Mesenchymal stem cell (in vitro differentiated cells and primary cell): ENCODE measurements at regions not wholly inside any gene's neighbourhood (a gene's known extent, or its start where the extent isn't known, plus 50 kb on each side); places are given as distances from the start of the nearest gene placed in this dataset.

ENCODE experiments used
- DNase-seq: peaks from one replicate; pipeline ENCODE4 v3.0.0-alpha.2; 2013
- H2AFZ ChIP-seq: one replicate; pipeline ENCODE4 v1.6.1; 2013; ENCODE audit warnings: low read depth, mild to moderate bottlenecking, control low read depth, inconsistent platforms, low read length, moderate library complexity
- H2AK5ac ChIP-seq: 2 replicates; pipeline ENCODE4 v1.6.1; 2013; ENCODE audit warnings: low read length, moderate library complexity, mild to moderate bottlenecking, inconsistent platforms; ENCODE audit not compliant: severe bottlenecking
- H2BK120ac ChIP-seq: one replicate; pipeline ENCODE4 v1.6.1; 2013; ENCODE audit warnings: low read depth, mild to moderate bottlenecking, inconsistent platforms, low read length, moderate library complexity
- H2BK12ac ChIP-seq, 2 experiments: one replicate each; pipeline ENCODE4 v1.6.1; 2013; ENCODE audit warnings: inconsistent platforms in 2 of 2, low read length in 2 of 2, mild to moderate bottlenecking in 2 of 2, moderate library complexity in 2 of 2, control low read depth in 1 of 2
- H2BK15ac ChIP-seq: one replicate; pipeline ENCODE4 v1.6.1; 2013; ENCODE audit warnings: mild to moderate bottlenecking, low read depth, inconsistent platforms; ENCODE audit not compliant: poor library complexity, severe bottlenecking
- H2BK5ac ChIP-seq: 2 replicates; pipeline ENCODE4 v1.6.1; 2013; ENCODE audit warnings: low read depth, mild to moderate bottlenecking, low read length, control low read depth, inconsistent platforms; ENCODE audit not compliant: poor library complexity, severe bottlenecking
- H3K14ac ChIP-seq, 2 experiments: one replicate each; pipeline ENCODE4 v1.6.1; 2013; ENCODE audit warnings: inconsistent platforms in 2 of 2, low read length in 2 of 2, control low read depth in 1 of 2, mild to moderate bottlenecking in 1 of 2, moderate library complexity in 1 of 2
- H3K18ac ChIP-seq, 2 experiments: one replicate each; pipeline ENCODE4 v1.6.1; 2013; ENCODE audit warnings: inconsistent platforms in 2 of 2, low read length in 2 of 2, control low read depth in 1 of 2, low read depth in 1 of 2, mild to moderate bottlenecking in 1 of 2
- H3K23ac ChIP-seq, 2 experiments: one replicate each; pipeline ENCODE4 v1.6.1; 2013; ENCODE audit warnings: inconsistent platforms in 2 of 2, low read length in 2 of 2, mild to moderate bottlenecking in 2 of 2, moderate library complexity in 2 of 2, control low read depth in 1 of 2
- H3K27ac ChIP-seq: 2 replicates; pipeline ENCODE4 v1.5.1; 2013; ENCODE audit warnings: mild to moderate bottlenecking, moderate library complexity, low read length, control low read depth, inconsistent platforms; ENCODE audit not compliant: poor library complexity, severe bottlenecking
- H3K27me3 ChIP-seq, 2 experiments: 2 replicates each; pipeline versions ENCODE4 v1.6.1 to v1.7.0; 2013; ENCODE audit warnings: low read length in 2 of 2, mild to moderate bottlenecking in 2 of 2, moderate library complexity in 2 of 2, control low read depth in 1 of 2, inconsistent platforms in 1 of 2; ENCODE audit not compliant: control insufficient read depth in 1 of 2, insufficient read depth in 1 of 2
- H3K36me3 ChIP-seq, 2 experiments: 2 replicates each; pipeline versions ENCODE4 v1.6.1 to v1.7.0; 2013; ENCODE audit warnings: low read length in 2 of 2, control low read depth in 1 of 2, inconsistent platforms in 1 of 2, low read depth in 1 of 2, mild to moderate bottlenecking in 1 of 2; ENCODE audit not compliant: insufficient read depth in 2 of 2, control insufficient read depth in 1 of 2
- H3K4ac ChIP-seq, 2 experiments: one replicate each; pipeline ENCODE4 v1.6.1; 2013; ENCODE audit warnings: inconsistent platforms in 2 of 2, low read length in 2 of 2, mild to moderate bottlenecking in 2 of 2, moderate library complexity in 2 of 2, control low read depth in 1 of 2, low read depth in 1 of 2
- H3K4me1 ChIP-seq: 2 replicates; pipeline ENCODE4 v1.6.1; 2013; ENCODE audit warnings: low read depth, low read length, control low read depth; ENCODE audit not compliant: control insufficient read depth, insufficient read depth
- H3K4me2 ChIP-seq: 2 replicates; pipeline ENCODE4 v1.6.1; 2013; ENCODE audit warnings: low read length, mild to moderate bottlenecking, inconsistent platforms; ENCODE audit not compliant: poor library complexity, severe bottlenecking
- H3K4me3 ChIP-seq, 2 experiments: 2 replicates each; pipeline versions ENCODE4 v1.5.1 to v1.7.0; 2013; ENCODE audit warnings: low read length in 2 of 2, mild to moderate bottlenecking in 2 of 2, control low read depth in 1 of 2, low read depth in 1 of 2; ENCODE audit not compliant: insufficient read depth in 1 of 2
- H3K79me1 ChIP-seq: replicated peaks from 2 replicates; pipeline ENCODE4 v1.6.1; 2013; ENCODE audit warnings: mild to moderate bottlenecking, control low read depth, low read length, inconsistent platforms; ENCODE audit not compliant: poor library complexity, severe bottlenecking
- H3K9ac ChIP-seq: 2 replicates; pipeline ENCODE4 v1.7.0; 2013; ENCODE audit warnings: mild to moderate bottlenecking, low read length, moderate library complexity
- H3K9me3 ChIP-seq: 2 replicates; pipeline ENCODE4 v1.7.0; 2013; ENCODE audit warnings: mild to moderate bottlenecking, low read length; ENCODE audit not compliant: control insufficient read depth
- H4K8ac ChIP-seq: one replicate; pipeline ENCODE4 v1.6.1; 2013; ENCODE audit warnings: inconsistent platforms, mild to moderate bottlenecking, low read length, moderate library complexity
- H4K91ac ChIP-seq: one replicate; pipeline ENCODE4 v1.6.1; 2013; ENCODE audit warnings: mild to moderate bottlenecking, low read length, inconsistent platforms
- WGBS: methylation state at CpG from one replicate; pipeline ENCODE4 v1.1.7; 2013; ENCODE audit warnings: mixed read lengths; 5-methylcytosine and 5-hydroxymethylcytosine counted together

GRCh38 chr2:12155303-12156051 is 409.0 kb downstream of the LPIN1 start:
- peak overlapping the region; percentile 15 for H3K27ac ChIP-seq
- no peak overlapping the region for H2BK15ac ChIP-seq
- H2BK5ac ChIP-seq, result no peak overlapping the region
- peaks cover 2% of the 10 kb centered on the region for H3K4me1 ChIP-seq
- no peak overlapping the region for H3K14ac ChIP-seq
- H4K8ac ChIP-seq, result peak overlapping the region; percentile 21
- no peaks in the 10 kb centered on the region for H3K36me3 ChIP-seq
- 5% methylated on average over 6 of the region's 6 CpGs for WGBS
- peak; percentile 86 for DNase-seq
- no peak overlapping the region for H2AFZ ChIP-seq
- no peaks in the 10 kb centered on the region for H3K27me3 ChIP-seq
- H3K4me3 ChIP-seq, result no peak overlapping the region
- peak overlapping the region; percentile 19 to 20 for H3K4ac ChIP-seq
- H3K18ac ChIP-seq, result peak overlapping the region; percentile 7 to 16
- H2AK5ac ChIP-seq, result no peak overlapping the region
- H2BK120ac ChIP-seq, result peak overlapping the region; percentile 71
- no peaks in the 10 kb centered on the region for H3K9me3 ChIP-seq
- H2BK12ac ChIP-seq, result peak overlapping the region; percentile 22 to 33
- peak overlapping the region; percentile 39 for H3K9ac ChIP-seq
- no peak overlapping the region for H4K91ac ChIP-seq
- no peak overlapping the region for H3K4me2 ChIP-seq
- no peaks in the 10 kb centered on the region for H3K79me1 ChIP-seq
- H3K23ac ChIP-seq, result no peak overlapping the region

- Histone ChIP-seq H3K23ac (no peak overlapping the region), H4K91ac (peak overlapping the region; percentile 6), H3K4ac (peak overlapping the region in 1 of 2 experiments; percentile 87), H2AFZ (no peak overlapping the region), H3K36me3 (no peaks in the 10 kb centered on the region), H2BK120ac (no peak overlapping the region), H3K4me2 (no peak overlapping the region), H2BK5ac (no peak overlapping the region), H3K27ac (no peak overlapping the region), H3K9me3 (no peaks in the 10 kb centered on the region), H3K79me1 (no peaks in the 10 kb centered on the region), H3K14ac (no peak overlapping the region), H3K4me3 (no peak overlapping the region), H3K27me3 (no peaks in the 10 kb centered on the region), H2AK5ac (no peak overlapping the region), H3K4me1 (peaks cover 2% of the 10 kb centered on the region), H2BK15ac (no peak overlapping the region), H3K9ac (peak overlapping the region; percentile 39), H3K18ac (peak overlapping the region; percentile 11 to 48), H2BK12ac (peak overlapping the region in 1 of 2 experiments; percentile 73), H4K8ac (no peak overlapping the region)
- no peak for DNase-seq
- WGBS, result 100% methylated on average over 3 of the region's 4 CpGs
Observed at GRCh38 chr2:12156349-12156748, 409.9 kb downstream of the LPIN1 start.

- WGBS, result 41% methylated on average over 1 of the region's 1 CpG
- Histone ChIP-seq H2AFZ (no peak overlapping the region), H2BK120ac (no peak overlapping the region), H3K27ac (no peak overlapping the region), H2BK5ac (no peak overlapping the region), H4K8ac (peak overlapping the region; percentile 61), H2BK15ac (no peak overlapping the region), H2BK12ac (peak overlapping the region; percentile 17 to 97), H3K9ac (no peak overlapping the region), H3K27me3 (no peaks in the 10 kb centered on the region), H3K9me3 (no peaks in the 10 kb centered on the region), H3K4me3 (no peak overlapping the region), H3K36me3 (no peaks in the 10 kb centered on the region), H3K4ac (no peak overlapping the region), H3K23ac (no peak overlapping the region), H3K14ac (no peak overlapping the region), H3K4me1 (no peaks in the 10 kb centered on the region), H2AK5ac (no peak overlapping the region), H3K18ac (peak overlapping the region; percentile 18 to 81), H3K79me1 (no peaks in the 10 kb centered on the region), H3K4me2 (no peak overlapping the region), H4K91ac (peak overlapping the region; percentile 98)
- DNase-seq, result no peak
Observed at GRCh38 chr2:12161085-12161484, 414.7 kb downstream of the LPIN1 start.

- H4K8ac ChIP-seq, result peak overlapping the region; percentile 60
- H2BK12ac ChIP-seq, result peak overlapping the region; percentile 57 to 83
- no peak for DNase-seq
- no peak overlapping the region for H3K4me2 ChIP-seq
- no peaks in the 10 kb centered on the region for H3K36me3 ChIP-seq
- H2BK15ac ChIP-seq, result peak overlapping the region; percentile 52
- no peak overlapping the region for H2AFZ ChIP-seq
- no peaks in the 10 kb centered on the region for H3K9me3 ChIP-seq
- H2BK120ac ChIP-seq, result peak overlapping the region; percentile 61
- peak overlapping the region in 1 of 2 experiments; percentile 55 for H3K14ac ChIP-seq
- no peaks in the 10 kb centered on the region for H3K79me1 ChIP-seq
- H2BK5ac ChIP-seq, result no peak overlapping the region
- H3K27ac ChIP-seq, result no peak overlapping the region
- H3K4ac ChIP-seq, result peak overlapping the region in 1 of 2 experiments; percentile 61
- WGBS, result 97% methylated on average over 9 of the region's 12 CpGs
- H3K18ac ChIP-seq, result peak overlapping the region; percentile 41 to 70
- H4K91ac ChIP-seq, result peak overlapping the region; percentile 87
- H3K23ac ChIP-seq, result no peak overlapping the region
- no peaks in the 10 kb centered on the region for H3K27me3 ChIP-seq
- no peak overlapping the region for H3K9ac ChIP-seq
- no peak overlapping the region for H3K4me3 ChIP-seq
- no peaks in the 10 kb centered on the region for H3K4me1 ChIP-seq
- H2AK5ac ChIP-seq, result no peak overlapping the region
Observed at GRCh38 chr2:12162269-12163247, 416.1 kb downstream of the LPIN1 start.
